ENCODE measurements at regions not wholly inside any gene's neighbourhood (a gene's known extent, or its start where the extent isn't known, plus 50 kb on each side); places are given as distances from the start of the nearest gene placed in this dataset.
"Not testable (repeated sequence)": the region's sequence is repeated elsewhere in the genome, so short reads cannot be mapped to it uniquely, and the experiment has no call there.

DNA sequence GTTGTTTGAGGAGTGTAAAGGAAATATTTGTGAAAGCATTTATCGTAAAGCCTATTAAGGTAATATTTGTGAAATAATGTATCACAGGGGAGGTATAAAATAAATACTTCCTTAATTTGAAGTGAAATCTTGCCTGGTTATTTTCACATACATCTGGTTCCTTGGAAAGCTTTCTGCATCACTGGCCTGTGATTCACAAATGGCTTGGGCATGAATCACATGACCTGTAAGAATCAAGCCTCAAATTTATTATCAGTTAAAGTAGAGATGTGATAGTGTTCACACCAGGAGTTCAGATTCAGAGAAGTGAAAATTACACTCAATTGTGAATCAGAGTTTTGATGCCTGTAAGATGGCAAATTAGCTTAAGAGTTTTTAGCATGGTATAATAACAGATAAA, 1911.4 kb downstream of the STIM2 start:
- DNase-seq: no peak

DNA sequence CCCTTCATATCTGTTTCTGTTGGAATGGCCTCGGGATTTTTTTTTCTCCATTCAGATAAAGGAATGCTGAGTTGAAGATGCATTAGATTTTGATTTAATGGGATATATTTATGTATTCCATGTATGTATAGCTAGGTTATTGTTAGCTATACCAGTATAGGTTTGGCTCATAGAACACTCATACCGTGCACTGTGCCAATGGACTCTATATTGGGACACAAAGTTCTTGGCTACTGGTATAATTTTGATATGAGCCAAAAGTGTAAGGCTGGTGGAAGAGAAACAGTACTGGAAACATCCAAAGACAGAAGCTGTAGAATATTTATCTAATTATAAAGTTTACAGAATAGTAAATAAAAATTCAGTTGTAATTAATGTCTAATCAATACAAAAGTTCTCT, 1912.1 kb downstream of the STIM2 start:
- DNase-seq: no peak

DNA sequence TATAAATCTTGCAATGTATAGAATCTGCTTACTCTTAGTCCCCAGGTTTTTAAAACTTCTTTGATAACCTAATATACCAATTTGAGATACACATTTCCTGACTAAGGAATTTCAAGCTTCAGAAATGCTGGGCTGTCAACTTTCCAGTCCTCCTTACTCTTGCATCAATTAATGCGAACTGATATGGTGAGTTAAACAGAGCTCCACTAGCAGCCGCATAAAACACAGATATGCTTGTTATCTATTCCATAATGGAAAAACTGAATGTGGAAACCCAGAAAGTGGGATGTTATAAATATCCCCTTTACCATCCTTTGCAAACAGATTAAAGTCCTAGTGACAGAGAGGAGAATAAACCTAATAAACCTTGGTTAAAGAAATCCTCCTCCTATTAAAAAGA, 1913.7 kb downstream of the STIM2 start:
- no peak for DNase-seq

DNA sequence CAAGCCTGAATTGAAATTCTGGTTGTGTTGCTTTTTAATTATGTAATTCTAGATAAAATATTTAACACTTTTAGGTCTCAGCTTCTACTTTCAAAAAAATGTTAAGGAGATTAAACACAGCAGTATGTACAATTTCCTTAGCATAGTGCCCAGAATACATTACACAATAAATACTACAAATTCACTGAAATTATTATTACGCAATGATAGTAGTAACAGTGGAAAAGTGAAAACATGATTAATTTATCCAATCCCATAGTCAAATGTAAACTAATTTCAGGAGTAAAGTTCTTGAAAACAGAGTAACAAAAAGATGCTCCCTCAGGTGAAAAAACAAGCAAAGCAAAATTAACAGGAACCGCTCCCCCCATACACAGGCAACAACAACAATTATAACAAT, 1915.4 kb downstream of the STIM2 start:
- no peak for DNase-seq

DNA sequence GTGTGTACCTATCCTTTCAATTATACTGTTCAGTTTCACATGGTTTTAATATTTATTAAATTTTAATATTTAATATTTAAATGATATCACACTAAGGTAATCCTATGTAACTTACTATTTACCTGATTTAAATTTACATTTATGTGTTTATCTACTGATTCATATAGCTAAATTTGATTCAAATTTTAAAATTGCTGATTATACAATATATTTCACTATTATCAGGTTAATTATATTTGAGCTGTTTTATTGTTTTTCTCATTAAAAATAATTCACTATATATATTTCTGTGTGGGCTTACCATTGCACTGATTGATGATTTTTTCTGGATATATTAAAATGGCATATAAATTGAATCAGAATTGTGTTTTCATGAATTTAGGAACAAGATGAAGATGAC, 1923.5 kb downstream of the STIM2 start:
- DNase-seq: no peak

DNA sequence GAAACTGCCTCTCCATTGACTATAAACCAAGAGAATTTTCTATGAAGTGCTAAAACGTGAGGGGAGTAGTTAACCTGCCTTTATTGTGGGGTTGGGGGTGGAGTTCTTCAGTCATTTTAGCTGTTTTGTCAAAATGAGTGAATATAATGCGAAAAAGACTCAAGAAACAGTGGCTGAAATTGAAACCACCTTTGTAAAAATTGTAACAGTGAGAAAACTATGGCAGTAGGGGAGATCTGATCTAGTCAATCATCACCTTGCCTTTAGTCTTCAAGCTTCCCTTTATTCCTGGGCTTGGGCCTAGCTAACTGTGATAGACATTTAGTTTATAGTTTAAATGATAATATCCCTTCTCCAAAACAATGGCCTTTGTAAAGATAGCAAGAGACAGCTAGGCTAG, 1927.3 kb downstream of the STIM2 start:
- DNase-seq: no peak

DNA sequence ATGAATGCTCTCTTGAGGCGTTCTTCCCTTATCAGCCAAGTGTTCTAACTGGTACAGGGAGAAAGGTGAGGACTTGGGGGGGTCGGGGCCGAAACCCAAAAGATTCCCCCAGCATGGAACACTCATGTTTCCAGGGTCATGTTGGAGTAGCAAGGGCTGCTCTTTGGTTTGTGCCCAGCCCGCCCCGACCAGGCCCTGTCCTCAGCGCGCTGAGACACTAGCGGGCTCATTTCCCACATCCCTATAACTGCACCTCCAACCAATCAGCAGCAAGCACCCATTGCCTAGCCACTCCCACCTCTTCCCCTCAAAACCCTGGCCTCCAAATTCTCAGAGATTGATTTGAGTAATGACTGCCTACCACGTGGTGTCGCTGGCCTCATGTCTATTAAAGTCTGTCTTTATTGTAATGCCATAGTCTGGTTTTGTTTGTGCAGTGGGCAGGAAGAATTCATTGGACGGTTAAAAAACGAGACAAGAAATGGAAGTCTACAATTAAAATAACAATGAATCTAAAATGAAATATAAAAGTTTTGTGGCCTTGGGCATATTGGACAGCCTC, 1928.4 kb downstream of the STIM2 start:
- DNase-seq: no peak

DNA sequence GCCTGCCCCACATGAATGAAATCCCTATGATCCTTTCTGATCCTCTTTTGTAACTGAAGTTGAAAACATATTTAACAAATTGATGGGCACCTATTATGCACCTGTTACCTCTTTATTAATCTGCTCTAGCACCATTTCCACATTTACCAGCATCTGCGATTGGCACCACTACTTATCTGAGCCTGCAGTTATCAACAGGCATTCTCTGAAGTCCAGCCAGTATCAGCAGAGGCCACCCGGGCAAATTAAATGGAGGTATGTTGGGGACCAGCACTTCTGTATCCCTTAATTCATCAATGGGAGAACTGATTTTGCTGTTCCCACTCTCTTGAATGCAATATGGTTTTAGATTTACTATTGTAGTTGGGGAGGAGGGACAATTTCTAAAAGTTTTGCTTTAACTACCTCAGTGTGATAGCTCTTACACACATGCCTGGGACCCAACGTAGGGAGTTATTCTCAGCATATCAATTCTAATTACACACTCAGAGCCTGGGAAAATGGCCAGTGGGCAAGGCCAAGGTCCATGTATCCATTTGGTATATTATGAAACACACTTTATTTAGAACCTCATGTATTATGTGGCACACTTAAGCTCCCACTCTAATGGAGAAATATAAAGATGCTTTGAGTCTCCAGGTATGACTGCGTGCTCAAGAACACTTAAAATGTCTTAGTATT, 1927.1 kb upstream of the PCDH7 start:
- no peak for DNase-seq

DNA sequence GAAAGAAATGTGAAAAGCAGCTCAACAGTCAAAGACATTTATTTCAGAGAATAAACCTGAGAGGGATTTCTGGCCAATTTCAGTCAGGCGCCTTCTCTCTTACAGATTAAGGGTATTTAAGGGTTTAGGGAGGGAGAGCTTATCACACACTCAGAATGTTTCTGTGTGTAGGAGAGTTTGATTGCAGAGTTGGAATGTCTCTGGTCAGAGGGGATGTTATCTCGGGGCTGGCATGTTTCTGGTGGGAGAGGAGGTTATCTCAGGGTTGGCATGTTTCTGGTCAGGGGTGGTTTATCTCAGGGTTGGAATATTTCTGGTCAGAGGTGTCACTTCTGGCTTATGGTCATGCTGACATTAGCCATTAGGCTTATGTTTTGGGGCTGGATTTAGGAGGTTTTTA, 1920.5 kb upstream of the PCDH7 start:
- DNase-seq: no peak

DNA sequence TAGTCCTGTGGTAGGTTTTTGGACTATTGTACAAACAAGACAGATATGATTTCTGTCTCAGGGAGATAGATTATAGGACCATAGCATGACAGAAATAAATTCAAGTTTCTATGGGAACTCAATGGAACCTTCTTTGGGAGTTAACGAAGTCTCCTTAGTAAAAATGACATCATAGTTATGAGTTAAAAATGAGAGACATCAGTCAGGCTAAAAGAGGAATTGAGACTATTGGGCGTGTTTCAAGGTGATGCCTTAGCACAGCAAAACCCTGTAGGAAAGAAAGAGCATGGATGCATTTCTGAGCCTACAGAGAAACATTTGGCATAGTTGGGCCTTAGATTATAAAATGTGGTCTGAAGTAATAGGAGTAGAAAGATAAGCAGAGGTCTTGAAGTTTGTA, 1909.1 kb upstream of the PCDH7 start:
- DNase-seq: no peak

DNA sequence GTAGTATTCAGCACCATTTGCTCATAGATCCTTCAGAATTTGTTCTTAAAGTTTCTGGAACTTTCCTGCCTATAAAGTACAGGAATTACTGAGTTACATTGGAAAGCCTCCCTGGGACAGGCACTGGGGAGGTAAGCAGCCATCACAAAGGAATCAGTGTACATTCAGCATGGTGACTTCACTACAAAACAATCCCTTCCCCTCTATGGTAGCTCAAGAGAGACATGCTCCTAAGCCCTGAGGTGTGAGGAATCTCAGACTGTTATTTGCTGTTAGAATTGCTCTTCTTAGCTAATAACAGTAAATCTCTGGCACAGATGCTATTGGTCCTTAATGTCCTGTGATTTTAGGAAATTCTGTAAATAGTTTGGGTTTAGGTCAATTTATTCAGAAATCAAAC, 1898.0 kb upstream of the PCDH7 start:
- no peak for DNase-seq

DNA sequence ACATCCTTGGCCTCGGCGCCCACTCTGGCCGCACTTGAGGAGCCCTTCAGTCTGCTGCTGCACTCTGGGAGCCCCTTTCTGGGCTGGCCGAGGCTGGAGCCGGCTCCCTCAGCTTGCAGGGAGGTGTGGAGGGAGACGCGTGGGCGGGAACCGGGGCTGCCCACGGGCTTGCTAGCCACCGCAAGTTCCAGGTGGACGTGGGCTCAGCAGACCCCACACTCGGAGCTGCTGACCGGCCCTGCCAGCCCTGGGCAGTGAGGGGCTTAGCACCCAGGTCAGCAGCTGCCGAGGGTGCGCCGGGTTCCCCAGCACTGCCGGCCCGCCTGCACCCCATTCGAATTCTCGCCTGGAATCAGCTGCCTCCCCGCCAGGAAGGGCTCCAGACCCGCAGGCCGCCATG, 1892.3 kb upstream of the PCDH7 start:
- DNase-seq: no peak

DNA sequence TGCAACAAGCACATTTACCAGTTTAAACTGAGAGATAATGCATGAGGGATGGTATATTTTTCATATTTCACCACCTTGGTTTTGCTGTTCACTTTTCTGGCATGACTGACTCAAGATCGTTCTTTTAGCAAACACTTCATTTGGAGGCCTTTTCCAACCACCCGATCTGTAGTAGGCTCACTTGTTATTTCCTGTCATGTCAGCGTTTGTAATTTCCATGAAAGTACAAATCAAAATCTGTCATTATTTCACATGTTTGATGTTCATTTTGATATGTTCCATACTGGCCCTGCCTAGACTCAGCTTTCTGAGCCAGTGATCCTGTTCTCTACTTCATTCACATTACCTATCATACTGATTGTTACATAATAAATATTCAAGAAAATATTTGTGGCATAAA, 1888.3 kb upstream of the PCDH7 start:
- no peak for DNase-seq

DNA sequence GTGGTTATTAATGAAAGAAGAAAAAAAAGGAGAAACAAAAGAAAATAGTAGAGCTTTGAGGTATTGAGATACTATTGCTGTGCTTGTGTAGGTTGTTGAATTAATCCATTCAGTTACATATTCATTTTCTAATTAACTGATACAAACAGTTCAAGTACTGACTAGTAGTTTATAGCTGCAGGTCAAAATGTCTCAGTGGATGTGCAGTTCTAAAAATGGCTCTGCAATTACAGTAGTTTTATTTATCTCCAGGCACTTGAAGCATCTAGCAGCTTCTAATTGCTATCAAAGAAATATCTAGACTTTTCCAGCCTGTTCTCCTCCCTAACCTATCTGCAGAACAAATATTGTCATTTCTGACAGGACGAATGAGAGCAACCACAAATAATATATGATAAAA, 1887.7 kb upstream of the PCDH7 start:
- DNase-seq: no peak

DNA sequence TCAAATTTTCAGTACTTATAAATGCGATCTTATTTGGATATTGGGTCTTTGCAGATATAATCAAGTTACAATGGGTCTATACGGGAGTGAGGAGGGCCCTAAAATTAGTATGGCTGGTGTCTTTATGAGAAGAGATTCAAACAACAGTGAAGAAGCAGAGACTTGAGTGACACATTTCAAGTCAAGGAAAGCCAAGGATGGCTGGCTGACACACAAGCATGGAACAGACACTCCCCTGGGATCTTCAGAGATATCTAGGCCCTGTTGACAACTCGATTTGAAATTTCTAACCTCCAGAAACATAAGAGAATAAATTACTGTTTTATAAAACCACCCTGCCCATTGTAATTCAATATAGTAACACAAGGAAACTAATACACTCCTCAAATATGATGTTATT, 1886.0 kb upstream of the PCDH7 start:
- no peak for DNase-seq

DNA sequence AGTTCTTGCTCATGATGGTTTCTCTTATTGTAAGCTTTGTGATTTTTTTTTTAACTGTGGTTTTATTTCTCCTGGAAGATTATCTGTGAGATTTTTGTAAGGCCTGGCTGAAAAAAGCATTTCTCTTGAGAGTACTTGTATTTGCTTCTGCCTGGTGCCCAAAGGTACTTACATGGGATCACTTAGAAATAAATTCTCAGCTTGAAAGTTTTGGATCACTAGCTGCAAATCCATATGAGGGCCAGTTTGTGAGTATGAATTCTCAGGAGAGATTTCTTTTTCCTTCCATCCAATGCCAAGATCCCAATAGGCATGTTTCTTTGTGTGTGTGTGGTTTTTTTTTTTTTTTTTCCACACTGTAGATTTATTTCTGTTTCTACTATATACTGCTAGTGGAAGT, 1884.7 kb upstream of the PCDH7 start:
- no peak for DNase-seq

DNA sequence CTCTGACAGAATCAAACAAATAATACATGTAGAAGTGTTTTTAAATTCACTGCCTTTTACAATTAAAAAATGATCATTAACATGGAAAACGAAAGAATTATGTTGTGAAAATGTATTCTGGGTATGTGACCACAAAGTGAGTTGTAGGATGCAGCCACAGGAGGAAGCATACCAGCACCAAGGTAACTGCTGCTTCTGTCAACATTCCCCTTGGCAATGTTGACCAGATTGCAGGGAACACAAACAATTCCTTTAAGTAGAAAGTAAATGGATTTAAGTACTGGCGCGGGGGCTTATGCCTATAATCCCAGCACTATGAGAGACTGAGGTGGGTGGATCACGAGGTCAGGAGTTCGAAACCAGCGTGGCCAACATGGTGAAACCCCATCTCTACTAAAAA, 1877.9 kb upstream of the PCDH7 start:
- no peak for DNase-seq

DNA sequence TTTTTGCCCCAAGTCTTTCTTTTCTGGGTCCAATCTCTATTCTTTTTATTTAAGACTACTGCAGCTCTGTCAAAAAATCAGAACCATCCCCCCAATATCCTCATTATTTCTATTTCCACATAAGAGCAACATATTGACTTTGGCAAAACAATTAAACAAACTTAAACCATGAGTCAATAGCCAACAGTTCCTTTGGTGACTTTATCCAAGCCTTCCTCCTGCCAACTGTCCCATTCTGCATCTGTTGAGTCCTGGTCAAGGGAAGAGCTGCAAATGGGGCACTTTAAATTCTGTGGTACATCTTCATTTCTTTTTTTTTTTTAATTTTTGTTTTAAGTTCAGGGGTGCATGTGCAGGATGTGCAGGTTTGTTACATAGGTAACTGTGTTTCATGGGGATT, 1875.0 kb upstream of the PCDH7 start:
- no peak for DNase-seq

DNA sequence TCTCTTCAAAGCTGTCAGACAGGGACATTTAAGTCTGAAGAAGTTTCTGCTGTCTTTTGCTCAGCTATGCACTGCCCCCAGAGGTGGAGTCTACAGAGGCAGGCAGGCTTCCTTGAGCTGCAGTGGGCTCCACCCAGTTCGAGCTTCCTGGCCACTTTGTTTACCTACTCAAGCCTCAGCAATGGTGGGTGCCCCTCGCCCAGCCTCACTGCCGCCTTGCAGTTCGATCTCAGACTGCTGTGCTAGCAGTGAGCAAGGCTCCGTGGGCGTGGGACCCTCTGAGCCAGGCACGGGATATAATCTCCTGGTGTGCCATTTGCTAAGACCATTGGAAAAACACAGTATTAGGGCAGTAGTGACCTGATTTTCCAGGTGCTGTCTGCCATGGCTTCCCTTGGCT, 1863.1 kb upstream of the PCDH7 start:
- not testable (repeated sequence) for DNase-seq

DNA sequence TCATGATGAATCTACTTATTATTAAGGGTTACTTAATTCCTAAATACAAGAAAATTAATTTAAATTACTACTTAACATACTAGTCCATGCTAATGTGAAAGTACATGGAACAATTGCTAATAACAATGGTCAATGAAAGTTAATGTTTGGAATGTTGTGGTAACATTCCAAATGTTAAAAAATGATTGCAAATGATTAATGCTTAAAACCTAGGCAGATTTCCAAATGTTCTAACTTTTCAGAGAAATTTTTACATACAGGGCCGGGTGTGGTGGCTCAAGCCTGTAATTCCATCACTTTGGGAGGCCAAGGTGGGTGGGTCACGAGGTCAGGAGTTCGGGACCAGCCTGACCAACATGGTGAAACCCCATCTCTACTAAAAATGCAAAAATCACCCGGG, 1851.3 kb upstream of the PCDH7 start:
- no peak for DNase-seq

DNA sequence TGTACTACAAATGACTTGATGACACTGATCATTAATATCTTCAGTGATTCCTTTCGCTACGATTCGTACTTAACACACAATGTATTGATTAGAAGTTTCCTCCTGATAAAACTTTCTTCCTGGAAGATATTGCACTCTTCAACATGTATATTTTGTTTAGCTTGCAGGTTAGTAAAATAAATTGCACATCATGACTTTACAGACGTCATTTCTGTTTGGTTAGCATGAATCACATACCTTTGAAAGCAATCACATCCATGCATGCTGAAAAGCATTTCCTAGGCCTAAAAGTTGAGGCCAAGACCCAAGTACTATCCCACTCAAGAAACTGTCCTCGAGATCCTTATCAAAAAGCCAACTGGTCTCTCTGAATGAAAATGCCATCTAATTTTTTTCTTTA, 1841.0 kb upstream of the PCDH7 start:
- no peak for DNase-seq

DNA sequence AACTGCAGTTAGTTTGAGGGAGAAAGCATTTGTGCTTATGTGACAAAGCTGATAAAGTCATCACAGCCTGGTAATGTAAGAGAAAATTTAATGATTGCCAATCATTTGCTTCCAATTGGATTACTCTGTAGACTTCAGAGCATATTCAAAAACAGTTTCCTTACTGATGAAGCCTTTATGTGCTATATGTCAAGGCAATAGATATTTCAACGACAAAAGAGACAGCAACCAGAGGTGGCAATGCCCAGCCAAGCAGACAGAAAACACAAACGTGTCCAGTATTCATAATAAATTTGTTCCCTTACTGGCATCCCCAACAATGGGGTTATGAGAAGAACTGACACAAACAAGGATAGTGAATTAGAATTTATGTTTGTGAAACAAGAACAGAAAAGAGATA, 1840.3 kb upstream of the PCDH7 start:
- no peak for DNase-seq

DNA sequence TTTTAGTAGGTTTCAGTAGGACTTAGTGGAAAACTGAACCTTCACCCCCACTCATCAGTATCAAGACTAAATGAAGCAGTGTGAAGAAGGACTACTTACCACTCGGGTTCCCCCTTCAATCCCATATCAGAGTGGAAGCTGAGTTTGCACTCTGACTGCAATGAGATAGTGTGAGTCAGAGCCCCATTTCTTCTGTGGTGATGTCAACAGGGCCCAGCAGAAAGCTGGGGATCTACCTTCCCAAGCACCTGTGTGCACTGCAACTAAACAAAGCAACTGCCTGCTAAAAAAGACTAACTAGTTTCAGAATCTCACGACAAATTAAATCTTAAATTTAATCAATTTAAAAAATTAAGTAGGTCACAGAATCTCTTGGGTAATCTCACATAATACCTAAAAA, 1837.0 kb upstream of the PCDH7 start:
- DNase-seq: no peak

DNA sequence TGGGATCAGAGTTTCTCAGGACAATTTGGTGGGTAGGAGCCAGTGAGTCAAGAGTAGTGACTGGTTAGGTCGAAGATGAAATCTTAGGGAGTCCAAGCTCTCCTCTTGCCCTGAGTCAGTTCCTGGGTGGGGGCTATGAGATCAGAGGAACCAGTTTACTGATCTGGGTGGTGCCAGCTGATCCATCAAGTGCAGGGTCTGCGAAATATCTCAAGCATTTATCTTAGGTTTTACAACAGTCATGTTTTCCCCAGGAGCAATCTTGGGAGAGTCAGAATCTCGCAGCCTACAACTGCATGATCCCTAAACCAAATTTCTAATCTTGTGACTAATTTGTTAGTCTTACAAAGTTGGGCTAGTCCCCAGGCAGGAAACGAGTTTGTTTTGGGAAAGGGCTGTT, 1833.2 kb upstream of the PCDH7 start:
- DNase-seq: peak; percentile 3

DNA sequence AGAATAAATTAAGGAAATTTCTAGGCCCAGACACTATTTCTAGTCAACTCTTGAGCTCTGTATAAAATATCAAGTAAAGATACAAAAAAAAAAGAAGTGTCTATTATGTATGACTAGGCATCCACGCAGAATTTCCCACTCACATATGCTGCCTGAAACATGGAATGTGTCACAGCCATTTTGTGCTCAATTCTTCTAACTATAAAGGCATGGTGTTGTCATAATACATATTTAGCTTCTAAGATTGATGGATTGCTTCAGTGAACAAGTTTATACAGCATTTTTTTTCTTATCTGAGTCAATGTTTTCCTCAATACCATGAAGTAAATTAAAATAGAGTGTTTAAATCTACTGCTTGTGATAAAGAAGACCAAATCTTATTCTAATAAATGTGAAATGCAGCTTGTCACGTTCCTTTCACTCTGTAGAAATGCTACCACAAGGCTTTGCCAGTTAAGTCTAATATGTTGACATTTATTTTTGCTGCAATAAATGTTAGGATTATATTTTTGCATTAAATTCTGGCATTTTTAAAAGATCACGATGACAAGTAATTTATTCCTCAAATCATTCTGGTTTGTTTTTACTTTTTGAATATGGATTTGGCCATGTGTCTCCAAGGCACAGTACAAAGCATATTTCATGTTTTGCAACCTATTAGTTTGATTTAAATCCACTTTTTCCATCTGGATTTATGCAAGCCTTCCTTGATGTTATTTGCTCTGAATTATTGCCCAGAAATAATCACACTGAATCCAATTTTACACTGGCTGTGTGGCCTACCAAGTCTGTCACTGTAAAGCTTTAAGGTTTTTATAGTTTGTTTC, 1829.0 kb upstream of the PCDH7 start:
- DNase-seq: no peak

Data from amniotic stem cell (primary cell).